ENCODE measurements at regions not wholly inside any gene's neighbourhood (a gene's known extent, or its start where the extent isn't known, plus 50 kb on each side); places are given as distances from the start of the nearest gene placed in this dataset.

DNA sequence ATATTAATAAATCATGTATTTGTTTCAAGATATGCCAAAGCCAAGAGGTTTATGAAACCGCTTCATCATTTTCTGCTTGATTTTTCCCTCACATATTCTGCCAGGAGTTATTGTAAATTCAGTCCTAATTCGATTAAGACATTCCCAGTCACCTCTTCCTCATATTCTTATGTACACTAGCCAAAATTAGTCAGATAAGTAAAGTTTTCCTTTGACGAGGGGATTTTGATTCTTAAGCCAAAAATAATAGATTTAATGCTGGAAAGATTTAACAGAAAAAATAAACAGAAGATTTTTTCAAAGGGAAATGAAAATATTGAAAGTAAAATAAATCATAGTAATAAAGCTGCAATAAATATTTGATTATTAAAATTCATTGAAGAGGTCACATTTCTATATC, 51.0 kb upstream of the VEGFC start:
- peak; percentile 27 for DNase-seq (ENCODE audit: low read depth)
- no peak overlapping the region for H3K4me3 ChIP-seq (ENCODE audit: control insufficient read depth, low read depth, low read length)
- TF ChIP-seq, protein P1, sequence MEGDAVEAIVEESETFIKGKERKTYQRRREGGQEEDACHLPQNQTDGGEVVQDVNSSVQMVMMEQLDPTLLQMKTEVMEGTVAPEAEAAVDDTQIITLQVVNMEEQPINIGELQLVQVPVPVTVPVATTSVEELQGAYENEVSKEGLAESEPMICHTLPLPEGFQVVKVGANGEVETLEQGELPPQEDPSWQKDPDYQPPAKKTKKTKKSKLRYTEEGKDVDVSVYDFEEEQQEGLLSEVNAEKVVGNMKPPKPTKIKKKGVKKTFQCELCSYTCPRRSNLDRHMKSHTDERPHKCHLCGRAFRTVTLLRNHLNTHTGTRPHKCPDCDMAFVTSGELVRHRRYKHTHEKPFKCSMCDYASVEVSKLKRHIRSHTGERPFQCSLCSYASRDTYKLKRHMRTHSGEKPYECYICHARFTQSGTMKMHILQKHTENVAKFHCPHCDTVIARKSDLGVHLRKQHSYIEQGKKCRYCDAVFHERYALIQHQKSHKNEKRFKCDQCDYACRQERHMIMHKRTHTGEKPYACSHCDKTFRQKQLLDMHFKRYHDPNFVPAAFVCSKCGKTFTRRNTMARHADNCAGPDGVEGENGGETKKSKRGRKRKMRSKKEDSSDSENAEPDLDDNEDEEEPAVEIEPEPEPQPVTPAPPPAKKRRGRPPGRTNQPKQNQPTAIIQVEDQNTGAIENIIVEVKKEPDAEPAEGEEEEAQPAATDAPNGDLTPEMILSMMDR (conservative IDR thresholded peaks at IDR 0.05; ENCODE audit: control insufficient read depth, insufficient read depth, low read depth, low read length) = no peak

DNA sequence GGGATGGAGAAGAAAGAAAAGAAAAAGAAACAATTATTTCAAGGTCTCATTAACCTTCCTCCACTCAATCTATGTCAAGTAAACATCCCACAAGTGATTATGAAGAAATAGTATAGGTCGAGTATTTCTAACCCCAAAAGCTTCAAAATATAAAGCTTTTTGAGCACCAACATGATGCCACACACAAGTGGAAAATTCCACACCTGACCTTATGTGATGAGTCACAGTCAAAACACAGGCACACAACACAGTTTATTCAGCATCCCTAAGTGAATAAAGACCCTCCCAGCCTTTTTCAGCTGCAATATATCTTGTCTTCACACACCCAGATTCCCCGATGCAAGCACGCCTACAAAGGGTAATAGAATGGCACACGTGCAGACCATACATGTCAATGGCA, 51.7 kb upstream of the VEGFC start:
- DNase-seq (ENCODE audit: low read depth) = no peak
- TF ChIP-seq, protein P1 (conservative IDR thresholded peaks at IDR 0.05; ENCODE audit: control insufficient read depth, insufficient read depth, low read depth, low read length) = no peak
- no peak overlapping the region for H3K4me3 ChIP-seq (ENCODE audit: control insufficient read depth, low read depth, low read length)

DNA sequence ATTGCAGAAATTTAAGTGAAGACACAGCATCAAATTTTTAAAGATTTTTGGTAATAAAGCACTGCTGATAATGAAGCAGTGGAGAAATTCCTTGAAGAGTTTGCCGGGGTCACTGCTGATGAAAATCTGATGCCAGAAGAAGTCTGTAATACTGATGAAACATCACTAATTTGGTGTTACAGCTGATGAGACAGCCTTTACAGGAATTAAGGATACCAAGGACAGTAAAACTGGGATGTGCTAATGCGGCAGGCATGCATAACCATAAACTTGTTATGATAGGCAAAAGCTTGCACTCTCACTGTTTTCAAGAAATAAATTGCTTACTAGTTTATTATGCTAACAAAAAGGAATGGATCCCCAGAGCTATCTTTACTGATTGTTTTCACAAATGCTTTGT, 52.9 kb upstream of the VEGFC start:
- TF ChIP-seq, protein P1 (conservative IDR thresholded peaks at IDR 0.05; ENCODE audit: control insufficient read depth, insufficient read depth, low read depth, low read length) = no peak
- peak; percentile 26 for DNase-seq (ENCODE audit: low read depth)

DNA sequence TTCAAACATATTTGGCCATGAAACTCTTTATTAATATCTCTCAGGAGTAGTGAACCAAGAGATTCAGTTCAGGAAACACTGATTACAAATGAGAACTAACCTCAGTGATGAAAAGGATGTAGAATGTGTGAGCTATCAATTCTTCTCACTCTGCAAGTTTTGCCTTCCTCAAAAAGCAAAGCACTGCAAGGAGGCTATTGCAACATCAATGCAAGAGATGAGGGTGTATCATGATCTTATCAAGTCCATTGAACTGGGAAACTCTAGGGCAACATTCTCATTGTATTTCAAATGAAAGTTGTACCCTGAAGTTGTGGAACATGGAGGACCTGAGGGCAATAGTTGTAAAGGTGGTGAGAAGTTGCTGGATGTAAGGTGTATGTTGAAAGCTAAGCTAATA, 56.4 kb upstream of the VEGFC start:
- H3K4me3 ChIP-seq (ENCODE audit: control insufficient read depth, low read depth, low read length) = no peak overlapping the region
- TF ChIP-seq, protein P1 (conservative IDR thresholded peaks at IDR 0.05; ENCODE audit: control insufficient read depth, insufficient read depth, low read depth, low read length) = no peak
- peak; percentile 36 for DNase-seq (ENCODE audit: low read depth)

More for the DNA sequence above, 52.9 kb upstream of the VEGFC start:
- H3K4me3 ChIP-seq (ENCODE audit: control insufficient read depth, low read depth, low read length) = no peak overlapping the region

DNA sequence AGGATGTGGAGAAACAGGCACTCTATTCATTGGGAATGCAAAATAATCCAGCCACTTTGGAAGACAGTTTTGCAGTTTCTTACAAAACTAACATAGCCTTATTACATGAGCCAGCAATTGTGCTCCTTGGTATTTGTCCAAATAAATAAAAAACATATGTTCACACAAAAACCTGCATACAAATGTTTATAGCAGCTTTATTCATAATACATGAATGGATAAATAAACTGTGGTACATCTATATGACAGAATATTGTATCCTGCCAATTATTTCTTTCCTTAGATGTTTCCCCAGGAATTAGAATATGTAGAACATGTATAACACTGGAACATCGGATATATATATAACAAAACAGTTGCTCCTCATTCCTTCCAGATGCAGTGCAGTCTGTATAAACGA, 57.7 kb upstream of the VEGFC start:
- no peak overlapping the region for H3K4me3 ChIP-seq (ENCODE audit: control insufficient read depth, low read depth, low read length)
- DNase-seq (ENCODE audit: low read depth) = peak; percentile 17
- TF ChIP-seq, protein P1 (conservative IDR thresholded peaks at IDR 0.05; ENCODE audit: control insufficient read depth, insufficient read depth, low read depth, low read length) = no peak

DNA sequence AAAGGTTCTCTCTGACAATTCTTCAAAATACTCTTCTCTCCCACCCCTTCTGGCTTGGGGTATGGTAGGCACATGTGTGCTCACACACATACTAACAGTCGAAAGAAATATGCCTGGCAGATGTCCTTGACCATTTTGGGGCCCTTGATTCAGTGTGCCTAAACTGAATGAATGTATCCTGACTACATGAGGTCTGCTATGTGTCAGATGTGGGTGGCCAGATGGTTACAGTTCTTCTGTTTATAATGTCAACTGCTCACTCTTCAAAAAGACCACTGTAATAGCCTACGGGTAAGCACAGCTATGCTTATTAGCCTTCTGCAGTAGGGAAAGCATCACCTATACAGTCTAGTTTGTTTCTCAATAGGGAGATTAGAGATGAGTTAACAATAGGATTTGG, 63.7 kb upstream of the VEGFC start:
- no peak overlapping the region for H3K4me3 ChIP-seq (ENCODE audit: control insufficient read depth, low read depth, low read length)
- no peak for DNase-seq (ENCODE audit: low read depth)
- TF ChIP-seq, protein P1 (conservative IDR thresholded peaks at IDR 0.05; ENCODE audit: control insufficient read depth, insufficient read depth, low read depth, low read length) = no peak

DNA sequence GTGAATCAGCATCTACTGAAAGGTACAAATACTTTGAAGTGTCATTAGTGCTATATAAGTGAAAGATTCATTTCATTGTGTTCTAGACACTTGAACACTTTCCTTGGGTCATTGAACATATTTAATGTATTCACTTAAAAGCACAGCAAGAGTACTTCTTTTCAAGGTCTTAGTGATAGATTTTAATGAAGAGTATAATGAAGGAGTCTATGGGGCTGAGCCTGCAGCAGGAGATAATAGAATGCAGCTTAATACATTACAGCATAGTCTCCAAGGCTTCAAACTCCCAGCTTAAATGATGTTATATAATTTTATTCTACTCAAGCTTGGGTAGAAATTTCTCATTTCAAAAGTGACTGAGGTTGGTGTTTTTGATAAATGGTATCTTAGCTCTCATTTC, 66.1 kb upstream of the VEGFC start:
- H3K4me3 ChIP-seq (ENCODE audit: control insufficient read depth, low read depth, low read length) = no peak overlapping the region

More for the DNA sequence above, 66.1 kb upstream of the VEGFC start:
- DNase-seq (ENCODE audit: low read depth) = no peak
- TF ChIP-seq, protein P1 (conservative IDR thresholded peaks at IDR 0.05; ENCODE audit: control insufficient read depth, insufficient read depth, low read depth, low read length) = no peak

Data from fibroblast of mammary gland (primary cell).